ENCODE measurements at regions not wholly inside any gene's neighbourhood (a gene's known extent, or its start where the extent isn't known, plus 50 kb on each side); places are given as distances from the start of the nearest gene placed in this dataset.
A peak's percentile ranks its signal among the peaks of the same experiment; 100 is the strongest.
"Not testable (repeated sequence)": the region's sequence is repeated elsewhere in the genome, so short reads cannot be mapped to it uniquely, and the experiment has no call there.

- no peak for DNase-seq (ENCODE audit: extremely low read depth in 1 of 2, low read depth in 1 of 2)
Observed at GRCh38 chr5:41995193-41995592, 70.1 kb downstream of the FBXO4 start.

- no peak for DNase-seq (ENCODE audit: extremely low read depth in 1 of 2, low read depth in 1 of 2)
Observed at GRCh38 chr5:42001673-42002072, 76.6 kb downstream of the FBXO4 start.

GRCh38 chr5:42003852-42004251 is 78.8 kb downstream of the FBXO4 start:
- DNase-seq (ENCODE audit: extremely low read depth in 1 of 2, low read depth in 1 of 2), result not testable (repeated sequence)

- no peak for DNase-seq (ENCODE audit: extremely low read depth in 1 of 2, low read depth in 1 of 2)
Observed at GRCh38 chr5:42005561-42006153, 80.6 kb downstream of the FBXO4 start.

GRCh38 chr5:42013561-42013960 is 88.5 kb downstream of the FBXO4 start:
- DNase-seq (ENCODE audit: extremely low read depth in 1 of 2, low read depth in 1 of 2), result no peak

- no peak for DNase-seq (ENCODE audit: extremely low read depth in 1 of 2, low read depth in 1 of 2)
Observed at GRCh38 chr5:42015254-42015653, 90.2 kb downstream of the FBXO4 start.

- DNase-seq (ENCODE audit: extremely low read depth in 1 of 2, low read depth in 1 of 2), result no peak
Observed at GRCh38 chr5:42015681-42016080, 90.6 kb downstream of the FBXO4 start.

- no peak for DNase-seq (ENCODE audit: extremely low read depth in 1 of 2, low read depth in 1 of 2)
Observed at GRCh38 chr5:42020788-42021530, 95.9 kb downstream of the FBXO4 start.

- no peak for DNase-seq (ENCODE audit: extremely low read depth in 1 of 2, low read depth in 1 of 2)
Observed at GRCh38 chr5:42021923-42022322, 96.8 kb downstream of the FBXO4 start.

GRCh38 chr5:42022383-42022972 is 97.4 kb downstream of the FBXO4 start:
- no peak for DNase-seq (ENCODE audit: extremely low read depth in 1 of 2, low read depth in 1 of 2)

- no peak for DNase-seq (ENCODE audit: extremely low read depth in 1 of 2, low read depth in 1 of 2)
Observed at GRCh38 chr5:42026446-42026845, 101.4 kb downstream of the FBXO4 start.

GRCh38 chr5:42032137-42032536 is 107.1 kb downstream of the FBXO4 start:
- no peak for DNase-seq (ENCODE audit: extremely low read depth in 1 of 2, low read depth in 1 of 2)

- no peak for DNase-seq (ENCODE audit: extremely low read depth in 1 of 2, low read depth in 1 of 2)
Observed at GRCh38 chr5:42035526-42035925, 110.4 kb downstream of the FBXO4 start.

GRCh38 chr5:42036379-42036778 is 111.3 kb downstream of the FBXO4 start:
- no peak for DNase-seq (ENCODE audit: extremely low read depth in 1 of 2, low read depth in 1 of 2)

- DNase-seq (ENCODE audit: extremely low read depth in 1 of 2, low read depth in 1 of 2), result no peak
Observed at GRCh38 chr5:42037379-42037932, 112.4 kb downstream of the FBXO4 start.

GRCh38 chr5:42043400-42043799 is 118.3 kb downstream of the FBXO4 start:
- DNase-seq (ENCODE audit: extremely low read depth in 1 of 2, low read depth in 1 of 2), result no peak

GRCh38 chr5:42057254-42057690 is 132.2 kb downstream of the FBXO4 start:
- peak; percentile 10 to 16 for DNase-seq (ENCODE audit: extremely low read depth in 1 of 2, low read depth in 1 of 2)

- no peak for DNase-seq (ENCODE audit: extremely low read depth in 1 of 2, low read depth in 1 of 2)
Observed at GRCh38 chr5:42059291-42059690, 134.2 kb downstream of the FBXO4 start.

GRCh38 chr5:42059778-42060464 is 134.8 kb downstream of the FBXO4 start:
- DNase-seq (ENCODE audit: extremely low read depth in 1 of 2, low read depth in 1 of 2), result no peak

- DNase-seq (ENCODE audit: extremely low read depth in 1 of 2, low read depth in 1 of 2), result no peak
Observed at GRCh38 chr5:42061121-42061520, 136.0 kb downstream of the FBXO4 start.

GRCh38 chr5:42064821-42065220 is 139.7 kb downstream of the FBXO4 start:
- no peak for DNase-seq (ENCODE audit: extremely low read depth in 1 of 2, low read depth in 1 of 2)

Measured in activated CD8-positive, alpha-beta memory T cell treated with anti-CD3 and anti-CD28 coated beads for 1 hour (primary cell).